ENCODE measurements at regions not wholly inside any gene's neighbourhood (a gene's known extent, or its start where the extent isn't known, plus 50 kb on each side); places are given as distances from the start of the nearest gene placed in this dataset.

DNA sequence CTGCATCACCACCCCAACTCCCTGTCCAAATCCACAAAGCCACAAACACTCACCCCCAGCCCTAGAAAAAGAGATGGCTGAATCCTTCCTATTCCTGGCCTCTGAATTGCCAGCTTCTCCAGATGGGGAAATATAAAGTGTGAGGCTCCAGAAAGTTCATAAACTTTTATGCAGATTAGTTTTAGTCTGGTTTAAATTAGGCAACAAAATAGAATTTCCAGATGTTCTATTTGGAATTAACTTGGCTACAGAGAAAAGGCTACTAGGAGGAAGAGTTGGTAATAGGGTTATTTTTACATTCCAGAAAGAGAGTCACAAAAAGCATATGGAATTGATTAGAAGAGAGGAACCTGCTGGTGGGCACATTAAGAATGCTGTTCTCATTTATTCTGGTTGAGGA, 56.0 kb downstream of the EN1 start:
- Histone ChIP-seq H3K27me3 (peaks cover 0 to 19% of the 10 kb centered on the region in 2 donors), H3K4me1 (peaks cover 0 to 5% (median 0%) of the 10 kb centered on the region in 4 donors), H3K9me3 (no peaks in the 10 kb centered on the region), H3K36me3 (no peaks in the 10 kb centered on the region), H3K27ac (no peak overlapping the region), H3K4me3 (no peak overlapping the region)
- TF ChIP-seq, protein P1, sequence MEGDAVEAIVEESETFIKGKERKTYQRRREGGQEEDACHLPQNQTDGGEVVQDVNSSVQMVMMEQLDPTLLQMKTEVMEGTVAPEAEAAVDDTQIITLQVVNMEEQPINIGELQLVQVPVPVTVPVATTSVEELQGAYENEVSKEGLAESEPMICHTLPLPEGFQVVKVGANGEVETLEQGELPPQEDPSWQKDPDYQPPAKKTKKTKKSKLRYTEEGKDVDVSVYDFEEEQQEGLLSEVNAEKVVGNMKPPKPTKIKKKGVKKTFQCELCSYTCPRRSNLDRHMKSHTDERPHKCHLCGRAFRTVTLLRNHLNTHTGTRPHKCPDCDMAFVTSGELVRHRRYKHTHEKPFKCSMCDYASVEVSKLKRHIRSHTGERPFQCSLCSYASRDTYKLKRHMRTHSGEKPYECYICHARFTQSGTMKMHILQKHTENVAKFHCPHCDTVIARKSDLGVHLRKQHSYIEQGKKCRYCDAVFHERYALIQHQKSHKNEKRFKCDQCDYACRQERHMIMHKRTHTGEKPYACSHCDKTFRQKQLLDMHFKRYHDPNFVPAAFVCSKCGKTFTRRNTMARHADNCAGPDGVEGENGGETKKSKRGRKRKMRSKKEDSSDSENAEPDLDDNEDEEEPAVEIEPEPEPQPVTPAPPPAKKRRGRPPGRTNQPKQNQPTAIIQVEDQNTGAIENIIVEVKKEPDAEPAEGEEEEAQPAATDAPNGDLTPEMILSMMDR (IDR thresholded peaks at IDR 0.05) = no peak
- intact Hi-C loops (cut with DNase I; ENCODE audit: low total_unique reads) = no loop called here
- no peak for DNase-seq

DNA sequence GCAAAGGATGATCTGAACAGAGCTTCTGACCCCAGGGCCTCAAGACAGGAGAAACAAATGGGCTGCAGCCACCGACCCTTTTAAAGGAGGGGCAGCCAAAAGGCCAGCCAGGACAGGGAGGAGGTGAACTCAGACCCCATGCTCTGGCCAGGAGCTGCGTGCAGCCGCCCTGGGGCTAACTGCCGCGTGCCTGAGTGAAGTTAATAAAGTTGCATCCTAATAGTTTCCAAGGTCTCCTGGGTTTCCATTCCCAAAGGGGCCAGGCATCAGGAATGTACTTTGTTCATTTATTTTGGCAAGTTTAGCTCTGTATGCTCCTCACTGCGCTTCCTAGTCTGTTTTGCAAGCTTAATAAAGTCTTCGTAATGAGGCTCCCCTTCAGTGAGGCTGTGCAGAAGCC, 60.7 kb downstream of the EN1 start:
- no peaks in the 10 kb centered on the region for H3K9me3 ChIP-seq
- TF ChIP-seq, protein P1 (IDR thresholded peaks at IDR 0.05) = no peak
- intact Hi-C loops (cut with DNase I; ENCODE audit: low total_unique reads) = no loop called here
- no peak overlapping the region for H3K27ac ChIP-seq
- no peak overlapping the region for H3K4me3 ChIP-seq
- DNase-seq = no peak
- no peaks in the 10 kb centered on the region for H3K36me3 ChIP-seq
- peaks cover 0 to 18% of the 10 kb centered on the region in 2 donors for H3K27me3 ChIP-seq
- H3K4me1 ChIP-seq = peaks cover 0 to 5% (median 0%) of the 10 kb centered on the region in 4 donors

DNA sequence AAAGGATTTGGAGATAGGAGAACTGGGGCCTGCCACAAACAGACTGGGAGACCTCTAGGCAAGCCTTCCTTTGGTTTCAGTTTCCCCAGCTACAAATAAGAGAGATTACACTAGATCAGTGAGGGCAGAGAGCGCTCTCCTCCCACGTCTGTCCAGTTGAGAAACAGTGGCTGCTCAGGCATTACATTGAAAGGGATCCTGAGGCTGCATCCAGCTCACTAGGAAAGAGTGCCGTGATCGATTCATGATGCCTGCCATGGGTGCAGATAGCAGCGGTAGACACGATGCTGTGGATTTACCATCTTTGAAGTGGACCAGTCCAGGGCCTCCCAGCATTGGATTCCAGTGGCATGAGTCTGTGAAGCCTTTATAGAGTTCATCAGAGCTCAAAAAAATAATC, 62.6 kb downstream of the EN1 start:
- Histone ChIP-seq H3K4me1 (peaks cover 0 to 5% (median 0%) of the 10 kb centered on the region in 4 donors), H3K9me3 (no peaks in the 10 kb centered on the region), H3K27ac (no peak overlapping the region), H3K27me3 (peaks cover 0 to 13% of the 10 kb centered on the region in 2 donors), H3K4me3 (no peak overlapping the region), H3K36me3 (no peaks in the 10 kb centered on the region)
- intact Hi-C loops (cut with DNase I; ENCODE audit: low total_unique reads) = no loop called here
- DNase-seq = no peak
- TF ChIP-seq, protein P1 (IDR thresholded peaks at IDR 0.05) = no peak

DNA sequence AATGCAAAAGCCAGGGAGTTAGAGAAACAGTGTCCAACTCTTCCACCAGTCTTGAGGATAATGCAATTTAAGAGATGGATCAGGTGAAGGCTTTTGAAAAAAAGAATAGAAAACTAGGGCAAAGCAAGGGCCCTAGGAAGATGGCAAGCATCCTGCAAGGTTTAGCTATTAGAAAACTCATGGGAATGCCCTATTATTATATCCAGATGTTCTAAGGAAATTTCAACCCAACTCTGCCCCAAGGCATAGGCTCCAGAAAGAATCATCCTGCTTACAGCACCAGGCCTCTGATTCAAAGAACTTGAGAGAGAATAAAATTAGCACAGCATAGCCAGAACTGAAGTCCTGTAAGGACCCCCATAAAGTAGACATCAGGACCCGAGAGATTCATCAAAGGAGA, 68.1 kb downstream of the EN1 start:
- Histone ChIP-seq H3K9me3 (no peaks in the 10 kb centered on the region), H3K4me3 (no peak overlapping the region), H3K27me3 (peaks cover 0 to 21% of the 10 kb centered on the region in 2 donors), H3K36me3 (no peaks in the 10 kb centered on the region), H3K27ac (no peak overlapping the region), H3K4me1 (peaks cover 0 to 8% (median 6%) of the 10 kb centered on the region in 4 donors)
- TF ChIP-seq, protein P1 (IDR thresholded peaks at IDR 0.05) = no peak
- intact Hi-C loops (cut with DNase I; ENCODE audit: low total_unique reads) = no loop called here
- no peak for DNase-seq

DNA sequence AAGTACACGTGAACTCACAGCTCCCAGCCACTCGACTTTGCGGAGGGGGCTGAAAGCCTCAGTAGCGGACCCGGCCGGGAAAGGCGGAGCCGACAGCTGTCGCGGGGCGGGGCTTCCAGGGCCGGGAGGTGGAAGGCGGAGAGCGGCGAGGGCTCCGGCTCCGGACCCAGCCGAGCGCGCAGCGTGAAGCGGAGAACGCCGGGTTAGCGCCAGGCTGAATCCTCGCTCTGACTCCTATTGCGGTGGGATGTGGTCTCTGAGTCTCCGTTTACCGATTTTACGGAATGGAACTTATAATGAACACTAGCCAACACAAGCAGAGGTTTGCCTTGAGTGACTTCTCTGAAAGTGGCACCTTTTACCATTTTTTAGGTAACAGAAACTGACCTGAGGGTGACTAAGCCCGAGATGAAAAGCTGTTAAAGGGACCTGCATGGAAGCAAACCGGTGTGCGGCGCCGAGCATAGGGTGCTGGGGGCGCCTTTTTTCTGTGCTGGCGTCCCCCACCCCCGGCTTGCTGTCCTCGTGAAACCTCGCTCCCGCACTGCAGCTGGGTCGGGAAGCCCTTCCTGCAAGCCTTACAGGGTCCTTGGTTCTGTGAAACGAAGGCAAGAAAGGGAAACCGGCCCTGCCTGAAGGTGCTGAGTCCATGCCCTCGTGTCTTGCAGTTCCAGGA, 72.9 kb downstream of the EN1 start:
- Histone ChIP-seq H3K36me3 (no peaks in the 10 kb centered on the region), H3K27ac (no peak overlapping the region), H3K4me1 (peaks cover 0 to 10% (median 7%) of the 10 kb centered on the region in 4 donors), H3K4me3 (peak overlapping the region; percentile 24 to 37), H3K9me3 (no peaks in the 10 kb centered on the region), H3K27me3 (peaks cover 0 to 45% of the 10 kb centered on the region in 2 donors)
- DNase-seq = no peak
- TF ChIP-seq, protein P1 (IDR thresholded peaks at IDR 0.05) = no peak
- intact Hi-C loops (cut with DNase I; ENCODE audit: low total_unique reads) = no loop called here

Data from tibial artery (tissue), 4 donors.